SKM-1 (cell line): ENCODE measurements at regions not wholly inside any gene's neighbourhood (a gene's known extent, or its start where the extent isn't known, plus 50 kb on each side); places are given as distances from the start of the nearest gene placed in this dataset.
"Not testable (repeated sequence)": the region's sequence is repeated elsewhere in the genome, so short reads cannot be mapped to it uniquely, and the experiment has no call there.

Source experiments
- DNase-seq: peaks from one replicate; lab custom pipeline; 2025; ENCODE audit not compliant: unreplicated experiment; lab: John Stamatoyannopoulos, UW

DNA sequence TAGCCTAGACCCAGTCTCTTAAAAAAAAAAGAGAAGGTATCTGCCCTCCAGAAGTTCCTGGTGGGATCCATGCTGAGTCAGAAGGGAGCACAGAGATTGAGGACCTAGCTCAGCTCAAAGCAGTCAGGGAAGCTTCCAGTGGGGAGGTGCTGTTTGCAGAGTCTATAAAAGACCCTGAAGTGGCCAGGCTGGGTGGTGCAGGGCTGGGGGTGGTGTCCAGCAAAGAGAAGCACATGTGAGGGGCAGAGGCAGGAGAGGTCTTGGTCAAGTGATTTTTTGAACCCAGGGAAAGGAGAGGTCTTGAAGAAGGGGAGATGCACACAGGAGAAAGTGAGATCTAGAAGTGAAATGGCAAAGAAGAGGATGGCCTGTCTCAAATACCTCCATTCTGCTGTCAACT, 130.4 kb upstream of the PODXL start:
- DNase-seq = no peak

DNA sequence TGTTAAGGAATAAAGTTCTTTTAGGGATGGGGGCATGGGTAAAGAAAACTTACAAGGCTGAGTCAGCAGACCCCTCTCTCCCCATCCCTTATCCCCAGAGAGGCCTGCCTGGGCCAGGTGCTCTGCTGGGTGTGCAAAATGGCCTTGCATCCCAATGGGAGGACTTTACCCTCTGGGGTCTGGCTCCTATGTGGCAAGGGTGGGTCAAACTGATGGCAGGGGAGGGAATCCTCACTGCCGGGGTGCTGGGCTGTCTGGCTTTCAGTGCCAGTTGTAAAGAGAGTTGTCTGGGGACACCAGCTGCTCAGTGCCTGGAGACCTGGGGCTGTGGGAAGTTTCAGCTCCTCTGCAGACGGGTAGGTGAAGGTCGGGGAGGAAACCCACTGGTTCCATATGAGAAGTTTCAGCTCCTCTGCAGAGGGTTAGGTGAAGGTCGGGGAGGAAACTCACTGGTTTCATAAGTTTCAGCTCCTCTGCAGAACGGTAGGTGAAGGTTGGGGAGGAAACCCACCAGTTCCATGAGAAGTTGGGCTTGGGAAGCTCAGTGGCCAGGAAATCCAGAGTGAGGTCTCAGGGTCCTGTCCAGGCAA, 127.2 kb upstream of the PODXL start:
- no peak for DNase-seq

GRCh38 chr7:131681961-131682360, 125.5 kb upstream of the PODXL start:
- no peak for DNase-seq

GRCh38 chr7:131679071-131679470, 122.6 kb upstream of the PODXL start:
- not testable (repeated sequence) for DNase-seq

DNA sequence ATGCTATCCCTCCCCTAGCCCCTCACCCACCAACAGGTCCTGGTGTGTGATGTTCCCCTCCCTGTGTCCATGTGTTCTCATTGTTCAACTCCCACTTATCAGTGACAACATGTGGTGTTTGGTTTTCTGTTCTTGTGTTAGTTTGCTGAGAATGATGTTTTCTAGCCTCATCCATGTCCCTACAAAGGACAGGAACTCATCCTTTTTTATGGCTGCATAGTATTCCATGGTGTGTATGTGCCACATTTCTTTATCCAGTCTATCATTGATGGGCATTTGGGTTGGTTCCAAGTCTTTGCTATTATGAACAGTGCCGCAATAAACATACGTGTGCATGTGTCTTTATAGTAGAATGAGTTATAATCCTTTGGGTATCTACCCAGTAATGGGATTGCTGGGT, 120.4 kb upstream of the PODXL start:
- DNase-seq = not testable (repeated sequence)

DNA sequence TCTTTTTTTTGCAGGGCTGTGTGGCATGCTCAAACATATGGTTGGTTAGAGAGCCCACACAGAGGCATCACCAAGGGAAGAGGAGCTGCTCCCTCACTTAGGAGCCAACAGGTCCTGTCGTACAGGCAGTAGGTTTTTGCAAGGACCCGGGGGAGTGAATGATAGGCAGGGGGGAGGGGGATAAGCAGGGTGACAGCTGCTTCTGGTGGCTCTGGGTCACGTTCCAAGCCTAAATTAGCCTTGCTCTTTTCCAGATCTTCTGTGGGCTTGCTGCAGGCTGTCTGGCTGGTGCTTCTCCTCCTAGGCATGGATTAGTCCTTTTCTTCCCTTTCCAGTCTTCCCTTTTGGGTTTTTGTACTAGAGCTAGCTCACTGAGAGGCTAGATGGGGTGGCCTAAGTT, 117.7 kb upstream of the PODXL start:
- DNase-seq = no peak

GRCh38 chr7:131673576-131673975, 117.1 kb upstream of the PODXL start:
- DNase-seq = no peak

DNA sequence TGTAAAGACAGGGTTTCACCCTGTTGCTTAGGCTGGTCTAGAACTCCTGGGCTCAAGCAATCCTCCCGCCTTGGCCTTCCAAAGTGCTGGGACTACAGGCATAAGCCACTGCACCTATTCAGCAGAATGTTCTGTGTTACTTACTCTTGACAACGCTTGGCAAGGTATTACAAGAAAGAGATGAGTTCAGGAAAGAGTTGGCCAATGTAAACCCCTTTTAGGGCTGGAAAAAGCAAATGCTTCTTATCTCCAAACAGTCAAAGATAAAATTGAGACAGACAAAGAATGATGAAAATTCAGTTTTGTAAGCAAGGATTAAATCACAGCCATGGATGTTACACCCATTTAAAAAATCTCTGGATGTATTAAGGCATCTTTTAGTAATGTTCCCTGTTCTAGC, 114.0 kb upstream of the PODXL start:
- no peak for DNase-seq

DNA sequence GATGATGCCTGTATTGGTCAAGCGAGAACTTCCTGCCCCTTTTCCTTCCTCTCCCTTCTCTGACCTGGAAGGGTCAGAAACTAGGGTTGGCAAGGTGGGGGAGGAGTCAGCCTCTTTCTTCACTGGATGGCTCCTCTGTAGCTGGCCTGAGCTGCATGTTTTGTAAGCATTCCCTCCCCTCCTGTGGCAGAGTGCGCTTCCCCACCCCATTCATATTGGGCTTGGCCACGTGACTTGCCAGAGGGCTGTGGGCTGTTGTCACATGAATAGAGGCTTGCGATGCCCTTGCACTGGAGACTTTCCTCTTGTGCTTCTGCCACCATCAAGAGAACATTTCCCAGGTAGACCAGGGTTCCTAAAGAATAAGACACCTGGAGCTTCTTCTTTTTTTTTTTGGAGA, 111.3 kb upstream of the PODXL start:
- DNase-seq = no peak

GRCh38 chr7:131665021-131665420, 108.6 kb upstream of the PODXL start:
- DNase-seq = no peak

DNA sequence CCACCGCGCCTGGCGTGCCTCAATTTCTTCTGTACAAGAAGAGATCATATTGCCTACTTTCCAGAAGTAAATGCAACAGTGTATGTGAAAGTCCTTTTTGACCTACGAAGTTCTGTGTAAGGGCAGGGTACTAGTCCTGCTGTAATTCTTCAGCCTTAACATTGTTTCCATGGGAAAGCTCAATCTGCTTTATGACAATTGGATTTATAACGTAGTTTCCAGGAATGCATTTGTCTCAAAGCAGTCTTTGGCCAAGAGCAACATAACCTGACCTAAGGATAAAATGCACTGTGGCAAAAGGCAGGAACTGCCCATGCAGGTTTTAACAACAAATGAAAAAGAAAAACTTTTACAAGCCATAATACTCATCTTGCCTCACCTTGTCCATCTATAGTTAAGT, 108.1 kb upstream of the PODXL start:
- no peak for DNase-seq

GRCh38 chr7:131662301-131662873, 106.0 kb upstream of the PODXL start:
- not testable (repeated sequence) for DNase-seq

DNA sequence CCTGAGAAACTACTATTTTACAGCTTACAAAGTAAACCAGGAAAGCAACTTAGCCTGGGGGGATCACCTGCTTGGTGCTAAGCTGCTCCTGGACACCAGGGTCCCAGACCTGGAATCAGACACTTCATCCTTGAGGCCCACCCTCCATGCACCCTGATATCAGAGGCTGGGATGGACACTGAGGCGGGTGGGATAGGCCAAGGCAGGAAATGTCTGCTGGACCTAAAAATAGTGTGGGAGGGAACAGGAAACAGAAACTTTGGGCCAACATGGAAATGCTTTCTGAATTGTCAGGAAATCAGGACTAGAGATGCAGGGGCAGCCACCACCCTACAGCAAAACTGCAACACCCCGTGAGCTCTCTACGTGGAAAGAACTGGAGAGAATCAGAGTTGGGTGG, 101.5 kb upstream of the PODXL start:
- DNase-seq = no peak

DNA sequence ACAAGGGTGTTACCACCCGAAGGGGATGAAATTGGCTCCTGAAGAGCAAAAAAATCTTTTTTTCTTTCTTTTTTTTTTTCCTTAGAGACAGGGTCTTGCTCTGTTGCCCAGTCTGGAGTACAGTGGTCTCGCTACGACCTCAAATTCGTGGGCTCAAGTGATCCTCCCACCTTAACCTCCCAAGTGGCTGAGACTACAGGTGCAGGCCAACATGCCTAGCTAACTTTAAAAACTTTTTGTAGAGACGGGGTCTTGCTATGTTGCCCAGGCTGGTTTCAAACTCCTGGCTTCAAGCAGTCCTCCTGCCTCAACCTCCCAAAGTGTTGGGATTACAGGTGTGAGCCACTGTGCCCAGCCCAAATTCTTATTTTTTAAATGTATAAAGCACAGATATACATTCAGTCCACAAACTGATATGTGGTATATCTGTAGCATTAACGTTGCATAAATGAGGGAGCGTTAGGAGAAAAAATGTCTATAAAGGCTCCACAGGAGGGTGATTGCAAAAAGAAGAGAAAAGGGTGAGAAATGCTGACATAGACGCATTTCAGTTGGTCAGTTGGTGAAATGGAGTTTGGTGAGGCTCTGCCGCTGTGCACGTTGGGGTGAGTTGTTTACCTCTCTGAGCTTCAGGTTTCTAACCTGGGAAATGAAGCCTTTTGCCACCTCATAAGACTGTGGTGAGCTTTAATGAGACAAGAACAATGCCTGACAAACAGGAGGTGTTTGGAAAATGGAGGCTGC, 100.7 kb upstream of the PODXL start:
- DNase-seq = no peak

DNA sequence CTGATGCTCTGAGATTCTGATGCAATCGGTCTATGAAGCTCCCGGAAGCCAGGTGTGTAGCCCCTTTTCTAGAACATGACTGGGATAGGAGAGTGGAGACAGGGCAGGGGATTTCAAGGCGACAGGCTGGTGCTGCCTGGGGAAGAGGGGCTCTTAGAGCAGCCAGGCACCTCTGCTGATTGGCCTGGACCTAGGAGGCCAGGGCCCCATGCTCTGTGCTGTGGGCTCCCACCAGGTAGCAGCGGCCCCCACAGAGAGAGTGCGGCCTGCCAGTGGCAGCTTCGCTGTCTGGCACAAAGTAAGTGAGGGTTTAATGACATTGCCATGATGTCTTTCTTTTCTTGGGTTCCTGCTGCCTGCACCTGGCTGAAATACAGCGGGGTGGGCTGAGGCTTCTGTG, 99.4 kb upstream of the PODXL start:
- no peak for DNase-seq

DNA sequence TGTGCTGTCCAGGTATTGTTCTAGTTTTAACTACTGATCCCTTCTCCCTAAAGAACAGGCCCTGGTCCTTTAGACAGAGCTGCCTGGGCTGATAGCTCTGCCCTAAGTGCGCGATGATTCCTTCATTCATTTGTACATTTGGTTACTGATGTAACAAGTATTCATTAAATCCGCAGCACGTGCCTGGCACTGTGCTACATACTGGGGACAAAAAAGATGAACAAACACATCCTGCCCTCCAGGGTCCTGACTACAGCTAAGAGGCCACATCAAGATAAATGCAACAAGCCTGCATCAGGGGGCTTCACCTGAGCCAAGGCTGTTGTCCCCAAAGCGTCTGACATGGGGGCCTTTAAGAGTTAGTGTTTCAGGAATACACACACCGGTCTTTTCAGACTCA, 99.0 kb upstream of the PODXL start:
- DNase-seq = no peak

- peak; percentile 22 for DNase-seq
Measured at GRCh38 chr7:131654668-131655326, 98.4 kb upstream of the PODXL start.

GRCh38 chr7:131654249-131654558, 97.8 kb upstream of the PODXL start:
- DNase-seq = no peak

GRCh38 chr7:131653418-131654248, 97.2 kb upstream of the PODXL start:
- no peak for DNase-seq

GRCh38 chr7:131652934-131653333, 96.5 kb upstream of the PODXL start:
- no peak for DNase-seq

DNA sequence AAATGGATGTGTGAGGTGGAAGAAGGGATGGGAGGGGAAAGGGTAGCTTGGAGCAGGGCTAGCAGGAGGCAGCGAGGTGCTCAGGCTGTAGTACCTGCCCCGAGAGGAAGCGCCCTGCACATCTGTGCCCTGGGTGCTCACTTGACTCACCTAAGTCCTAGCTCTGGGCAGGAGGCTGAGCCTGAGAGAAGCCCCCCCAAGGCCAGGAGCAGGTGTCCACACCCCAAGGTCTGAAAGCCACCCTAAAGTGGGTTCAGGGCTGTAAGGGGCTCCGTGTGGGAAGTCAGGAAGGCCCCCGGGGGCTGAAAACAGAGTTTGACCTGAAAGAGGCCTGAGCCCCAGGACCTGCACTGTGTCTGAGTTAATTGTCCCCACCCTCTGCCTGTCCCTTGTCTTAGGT, 95.8 kb upstream of the PODXL start:
- DNase-seq = no peak
